Progenitor cell of endocrine pancreas (in vitro differentiated cells): ENCODE measurements at regions not wholly inside any gene's neighbourhood (a gene's known extent, or its start where the extent isn't known, plus 50 kb on each side); places are given as distances from the start of the nearest gene placed in this dataset.
A peak's percentile ranks its signal among the peaks of the same experiment; 100 is the strongest.

Experiments used
- DNase-seq: peaks from one replicate; pipeline ENCODE4 v3.0.0; 2021; ENCODE audit warnings: low spot score; ENCODE audit not compliant: unreplicated experiment
- H3K27ac Mint-ChIP-seq: 2 replicates; pipeline ENCODE4 v1.8.0; 2021; ENCODE audit warnings: mild to moderate bottlenecking, moderate library complexity, mixed read lengths
- H3K27me3 Mint-ChIP-seq: 2 replicates; pipeline ENCODE4 v1.8.0; 2021; ENCODE audit warnings: mixed read lengths
- H3K36me3 Mint-ChIP-seq: 2 replicates; pipeline ENCODE4 v1.8.0; 2022; ENCODE audit warnings: mixed read lengths; ENCODE audit not compliant: insufficient read depth
- H3K4me1 Mint-ChIP-seq: 2 replicates; pipeline ENCODE4 v1.8.0; 2021; ENCODE audit warnings: low read depth, mixed read lengths
- H3K4me3 Mint-ChIP-seq: 2 replicates; pipeline ENCODE4 v1.8.0; 2021; ENCODE audit warnings: low read depth, mild to moderate bottlenecking, moderate library complexity, mixed read lengths
- H3K9me3 Mint-ChIP-seq: 2 replicates; pipeline ENCODE4 v1.8.0; 2021; ENCODE audit warnings: low read depth, mixed read lengths
- CTCF ChIP-seq: fragments of 200-600 bp; sonication (generic); IDR thresholded peaks from one replicate; pipeline ENCODE4 v1.5.0; 2021; ENCODE audit warnings: antibody characterized with exemption, mild to moderate bottlenecking; ENCODE audit not compliant: unreplicated experiment

DNA sequence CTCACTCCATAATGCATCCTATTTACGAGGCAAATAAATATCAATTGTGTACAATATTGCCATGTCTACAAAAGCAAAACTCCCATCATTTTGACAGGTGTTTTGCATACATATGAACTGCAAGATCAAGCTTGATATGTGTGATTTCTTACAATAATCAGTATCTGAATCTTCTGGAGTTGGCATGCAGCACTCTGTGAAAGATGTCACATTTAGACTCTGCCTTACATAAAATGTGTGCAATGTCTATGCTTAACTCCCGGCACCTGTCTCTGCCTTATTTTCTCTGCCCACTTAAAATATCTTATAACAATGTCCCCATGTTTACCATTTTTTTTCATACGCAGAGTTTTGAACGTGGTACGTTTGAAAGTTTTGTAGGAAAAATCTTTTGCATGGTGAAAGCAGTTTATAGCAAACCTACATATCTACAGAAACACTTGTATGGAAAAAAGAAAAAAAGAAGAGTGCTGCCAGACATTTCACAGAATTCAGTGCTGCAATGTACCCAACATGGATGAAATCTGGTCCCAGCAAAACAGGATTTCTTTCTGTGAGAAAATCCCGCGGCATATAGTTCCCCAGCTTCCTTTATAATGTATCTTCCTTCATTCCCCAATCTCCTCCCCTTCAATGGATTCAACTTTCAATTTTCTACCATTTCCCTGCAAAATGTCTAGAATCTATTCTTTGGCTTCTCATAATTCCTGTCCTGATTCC, 114.1 kb upstream of the NRP1 start:
- no peak for DNase-seq
- Mint-ChIP-seq H3K27me3 (peaks cover 3% of the 10 kb centered on the region), H3K9me3 (peaks cover 6% of the 10 kb centered on the region), H3K4me1 (peaks cover 9% of the 10 kb centered on the region), H3K27ac (no peak overlapping the region), H3K36me3 (no peaks in the 10 kb centered on the region), H3K4me3 (no peak overlapping the region)
- no peak for TF ChIP-seq CTCF

DNA sequence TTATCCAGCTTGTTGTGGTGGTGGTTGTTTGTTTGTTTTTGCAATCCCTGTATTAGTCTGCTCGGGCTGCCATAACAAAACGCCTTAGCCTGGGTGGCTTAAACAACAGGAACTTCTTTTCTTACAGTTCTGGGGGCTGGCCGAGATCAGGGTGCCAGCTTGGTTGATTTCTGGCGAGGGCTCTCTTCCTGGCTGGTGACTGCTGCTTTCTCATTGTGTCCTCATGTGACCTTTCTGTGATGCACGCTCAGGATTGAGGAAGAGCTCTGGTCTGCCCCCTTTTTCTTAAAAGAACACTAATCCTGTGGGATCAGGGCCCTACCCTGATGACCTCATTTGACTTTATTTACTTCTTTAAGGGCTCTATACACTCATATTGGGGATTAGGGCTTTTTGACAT, 107.1 kb upstream of the NRP1 start:
- Mint-ChIP-seq H3K4me3 (no peak overlapping the region), H3K27me3 (peaks cover 6% of the 10 kb centered on the region), H3K36me3 (no peaks in the 10 kb centered on the region), H3K4me1 (peaks cover 7% of the 10 kb centered on the region), H3K27ac (no peak overlapping the region), H3K9me3 (no peaks in the 10 kb centered on the region)
- DNase-seq = no peak
- no peak for TF ChIP-seq CTCF

DNA sequence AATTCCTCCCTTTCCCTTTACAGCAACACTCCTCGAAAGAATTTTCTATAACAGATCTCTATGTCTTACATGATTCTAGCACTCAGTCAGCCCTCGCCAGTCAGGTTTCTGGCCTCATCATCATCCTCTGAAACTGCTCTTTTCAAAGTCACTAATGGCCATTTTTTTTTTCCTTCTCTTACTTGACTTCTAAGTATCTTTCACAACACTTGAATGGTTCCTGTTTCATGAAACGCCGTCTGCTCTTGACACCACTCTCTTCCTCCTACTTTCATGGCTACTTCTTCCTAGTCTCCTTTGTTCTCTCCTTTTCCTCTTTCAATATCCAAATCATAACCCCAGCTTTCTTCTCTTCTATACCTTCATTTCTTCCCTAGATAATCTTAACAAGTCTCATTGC, 100.5 kb upstream of the NRP1 start:
- H3K4me3 Mint-ChIP-seq = no peak overlapping the region
- no peak overlapping the region for H3K27ac Mint-ChIP-seq
- no peak for TF ChIP-seq CTCF
- peaks cover 12% of the 10 kb centered on the region for H3K4me1 Mint-ChIP-seq
- DNase-seq = no peak
- no peaks in the 10 kb centered on the region for H3K36me3 Mint-ChIP-seq
- H3K27me3 Mint-ChIP-seq = peaks cover 9% of the 10 kb centered on the region
- H3K9me3 Mint-ChIP-seq = no peaks in the 10 kb centered on the region

DNA sequence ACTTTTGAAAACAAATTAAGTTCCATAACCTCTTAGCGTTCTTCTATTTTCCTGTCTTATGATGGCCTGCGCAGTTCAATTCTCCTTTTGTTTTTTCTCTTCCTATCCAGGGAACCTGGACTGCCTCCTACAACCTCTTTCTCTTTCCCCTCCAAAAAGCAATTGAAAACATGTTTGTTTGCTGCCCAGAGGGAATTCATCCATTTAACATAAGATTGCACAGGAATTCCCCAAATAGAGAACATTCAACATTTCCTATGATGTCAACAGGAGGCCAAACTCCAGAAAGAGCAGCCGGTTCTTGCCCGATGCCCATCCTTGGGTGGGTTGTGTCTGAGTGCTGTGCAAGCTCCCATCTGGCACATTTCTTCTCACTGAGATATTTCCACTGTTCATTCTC, 94.2 kb upstream of the NRP1 start:
- Mint-ChIP-seq H3K36me3 (no peaks in the 10 kb centered on the region), H3K4me3 (no peak overlapping the region), H3K27me3 (peaks cover 4% of the 10 kb centered on the region), H3K27ac (no peak overlapping the region), H3K4me1 (peaks cover 35% of the 10 kb centered on the region), H3K9me3 (no peaks in the 10 kb centered on the region)
- no peak for TF ChIP-seq CTCF
- DNase-seq = no peak

GRCh38 chr10:33423154-33423529, 88.7 kb upstream of the NRP1 start:
- Mint-ChIP-seq H3K9me3 (no peaks in the 10 kb centered on the region), H3K27me3 (peaks cover 3% of the 10 kb centered on the region), H3K4me1 (peaks cover 27% of the 10 kb centered on the region), H3K36me3 (no peaks in the 10 kb centered on the region), H3K27ac (peak overlapping the region; percentile 91), H3K4me3 (no peak overlapping the region)
- no peak for DNase-seq
- TF ChIP-seq CTCF = no peak
